Fibroblast of lung (primary cell): ENCODE measurements at regions not wholly inside any gene's neighbourhood (a gene's known extent, or its start where the extent isn't known, plus 50 kb on each side); places are given as distances from the start of the nearest gene placed in this dataset.

Experiments
- DNase-seq, 2 donors: peaks; one replicate each; pipeline versions ENCODE4 v3.0.0 to v3.0.0-alpha.2; 2010; ENCODE audit warnings: low read depth in 2 of 2
- H2AFZ ChIP-seq: 2 replicates; pipeline ENCODE4 v1.5.1; 2012; ENCODE audit warnings: low read length, control low read depth, inconsistent platforms
- H3K27ac ChIP-seq: 2 replicates; pipeline ENCODE4 v1.5.1; 2011; ENCODE audit warnings: low read length, control low read depth; ENCODE audit not compliant: insufficient read depth
- H3K27me3 ChIP-seq: 2 replicates; pipeline ENCODE4 v1.5.1; 2011; ENCODE audit warnings: mild to moderate bottlenecking, low read length; ENCODE audit not compliant: control insufficient read depth, insufficient read depth
- H3K36me3 ChIP-seq: 2 replicates; pipeline ENCODE4 v1.5.1; 2011; ENCODE audit warnings: low read length; ENCODE audit not compliant: control insufficient read depth, insufficient read depth
- H3K4me1 ChIP-seq: 2 replicates; pipeline ENCODE4 v1.5.1; 2011; ENCODE audit warnings: low read length; ENCODE audit not compliant: control insufficient read depth, insufficient read depth; ENCODE audit errors: extremely low read depth
- H3K4me2 ChIP-seq: 2 replicates; pipeline ENCODE4 v1.5.1; 2011; ENCODE audit warnings: low read length, control low read depth; ENCODE audit not compliant: insufficient read depth; ENCODE audit errors: extremely low read depth
- H3K4me3 ChIP-seq, 4 experiments: fragments of 200-600 bp in 1 of 4; sonication (generic) in 1 of 4; replicated peaks in 1 of 4; 2 replicates each; pipeline ENCODE4 v1.5.1; 2011 to 2016; ENCODE audit warnings: low read length in 4 of 4, low read depth in 3 of 4, mild to moderate bottlenecking in 3 of 4, control low read depth in 2 of 4, inconsistent platforms in 1 of 4, mixed read lengths in 1 of 4; ENCODE audit not compliant: insufficient read depth in 1 of 4; ENCODE audit errors: control extremely low read depth in 1 of 4
- H3K79me2 ChIP-seq: 2 replicates; pipeline ENCODE4 v1.5.1; 2012; ENCODE audit warnings: mild to moderate bottlenecking, low read length, inconsistent platforms; ENCODE audit not compliant: control insufficient read depth, insufficient read depth
- H3K9ac ChIP-seq: 2 replicates; pipeline ENCODE4 v1.5.1; 2011; ENCODE audit warnings: mild to moderate bottlenecking, low read length, control low read depth; ENCODE audit not compliant: insufficient read depth
- H3K9me3 ChIP-seq: 2 replicates; pipeline ENCODE4 v1.5.1; 2012; ENCODE audit warnings: low read depth, low read length; ENCODE audit not compliant: control insufficient read depth, insufficient read depth
- H4K20me1 ChIP-seq: 2 replicates; pipeline ENCODE4 v1.5.1; 2011; ENCODE audit warnings: low read length; ENCODE audit not compliant: control insufficient read depth, insufficient read depth; ENCODE audit errors: extremely low read depth
- CTCF ChIP-seq, 2 donors: IDR thresholded peaks in 1 of 2; conservative IDR thresholded peaks in 1 of 2; 1 replicate in 1 of 2; 2 replicates in 1 of 2; pipeline ENCODE4 v1.5.1; 2011 to 2012; ENCODE audit warnings: low read length in 2 of 2, control low read depth in 1 of 2, inconsistent platforms in 1 of 2, low read depth in 1 of 2, mild to moderate bottlenecking in 1 of 2
- EZH2 ChIP-seq: IDR thresholded peaks from 2 replicates; pipeline ENCODE4 v1.5.1; 2012; ENCODE audit warnings: low read length, control low read depth, mild to moderate bottlenecking; ENCODE audit errors: missing control alignments

GRCh38 chr10:94085766-94086437, 92.2 kb downstream of the PLCE1 start:
- no peaks in the 10 kb centered on the region for H3K9me3 ChIP-seq
- H3K36me3 ChIP-seq: no peaks in the 10 kb centered on the region
- H3K79me2 ChIP-seq: no peaks in the 10 kb centered on the region
- H3K4me3 ChIP-seq: no peak overlapping the region
- no peaks in the 10 kb centered on the region for H3K27me3 ChIP-seq
- no peak overlapping the region for H3K9ac ChIP-seq
- DNase-seq: no peak
- peaks cover 9% of the 10 kb centered on the region for H3K4me1 ChIP-seq
- no peak overlapping the region for H3K4me2 ChIP-seq
- no peak overlapping the region for H2AFZ ChIP-seq
- no peak for TF ChIP-seq EZH2
- TF ChIP-seq CTCF (conservative IDR thresholded peaks at IDR 0.05 in 1 of 2, IDR thresholded peaks at IDR 0.05 in 1 of 2; ENCODE audit: low read depth in 1 of 2, low read length in 2 of 2): no peak
- no peak overlapping the region for H3K27ac ChIP-seq
- H4K20me1 ChIP-seq: no peaks in the 10 kb centered on the region

- Histone ChIP-seq H3K36me3 (no peaks in the 10 kb centered on the region), H3K9me3 (no peaks in the 10 kb centered on the region), H3K9ac (no peak overlapping the region), H3K4me3 (peak overlapping the region in 1 of 4 experiments; percentile 32), H3K27ac (no peak overlapping the region), H3K4me2 (peak overlapping the region; percentile 54), H2AFZ (no peak overlapping the region), H4K20me1 (no peaks in the 10 kb centered on the region), H3K4me1 (peaks cover 9% of the 10 kb centered on the region), H3K27me3 (no peaks in the 10 kb centered on the region), H3K79me2 (no peaks in the 10 kb centered on the region)
- TF ChIP-seq CTCF (conservative IDR thresholded peaks at IDR 0.05 in 1 of 2, IDR thresholded peaks at IDR 0.05 in 1 of 2; ENCODE audit: low read depth in 1 of 2, low read length in 2 of 2) (no peak), EZH2 (no peak)
- peak; percentile 61 to 75 for DNase-seq
Measured at GRCh38 chr10:94088926-94089381, 95.2 kb downstream of the PLCE1 start.

GRCh38 chr10:94091649-94092048, 97.9 kb downstream of the PLCE1 start:
- TF ChIP-seq CTCF (conservative IDR thresholded peaks at IDR 0.05 in 1 of 2, IDR thresholded peaks at IDR 0.05 in 1 of 2; ENCODE audit: low read depth in 1 of 2, low read length in 2 of 2): no peak
- no peak for TF ChIP-seq EZH2
- Histone ChIP-seq H2AFZ (no peak overlapping the region), H3K4me3 (no peak overlapping the region), H3K9me3 (no peaks in the 10 kb centered on the region), H3K79me2 (no peaks in the 10 kb centered on the region), H4K20me1 (no peaks in the 10 kb centered on the region), H3K27ac (no peak overlapping the region), H3K36me3 (no peaks in the 10 kb centered on the region), H3K9ac (no peak overlapping the region), H3K4me1 (peaks cover 9% of the 10 kb centered on the region), H3K27me3 (no peaks in the 10 kb centered on the region), H3K4me2 (no peak overlapping the region)
- no peak for DNase-seq
